ENCODE measurements at regions not wholly inside any gene's neighbourhood (a gene's known extent, or its start where the extent isn't known, plus 50 kb on each side); places are given as distances from the start of the nearest gene placed in this dataset.

DNA sequence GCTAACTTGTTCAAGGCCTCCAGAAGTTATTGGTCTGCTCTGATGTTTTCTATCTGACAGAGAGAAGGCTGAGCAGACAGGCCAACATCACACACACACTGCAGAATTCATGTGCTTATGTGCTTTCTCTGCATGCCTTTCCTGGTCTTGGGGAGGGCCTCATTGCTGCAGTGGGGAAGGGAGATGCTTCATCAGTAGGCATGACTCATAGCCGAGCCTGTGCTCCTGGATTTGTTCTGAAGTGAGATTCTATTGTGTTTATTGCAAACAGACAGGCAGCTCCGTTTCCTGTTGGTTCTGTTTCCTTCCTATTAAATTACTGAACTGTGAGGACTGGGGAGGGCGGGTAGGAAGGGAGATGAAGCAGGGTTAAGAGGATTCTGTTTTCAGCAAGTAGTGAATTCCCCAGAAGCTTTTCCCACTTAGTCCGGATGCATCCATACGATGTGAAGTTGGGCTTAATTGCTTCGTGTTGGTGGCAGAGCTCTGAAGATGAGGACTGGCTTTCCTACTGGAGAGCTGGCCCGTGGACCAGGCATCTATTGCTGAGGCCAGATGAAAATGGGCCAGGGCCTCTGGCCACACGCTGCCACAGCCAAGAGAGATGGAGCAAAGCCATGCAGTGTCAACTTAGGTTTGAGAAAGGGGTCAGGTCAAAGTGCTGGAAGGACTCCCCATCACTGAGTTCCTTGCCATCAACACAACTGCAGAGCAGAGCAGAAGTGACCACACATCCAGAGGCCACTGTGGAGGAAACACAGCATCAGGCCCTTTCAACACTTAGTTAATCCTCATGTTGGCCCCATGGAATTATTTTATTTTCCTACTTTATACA lies 179.3 kb downstream of the UTP18 start:
- no peak for TF ChIP-seq POLR2AphosphoS5 (IDR thresholded peaks at IDR 0.05; ENCODE audit: low read depth, low read length)
- TF ChIP-seq, protein P1, sequence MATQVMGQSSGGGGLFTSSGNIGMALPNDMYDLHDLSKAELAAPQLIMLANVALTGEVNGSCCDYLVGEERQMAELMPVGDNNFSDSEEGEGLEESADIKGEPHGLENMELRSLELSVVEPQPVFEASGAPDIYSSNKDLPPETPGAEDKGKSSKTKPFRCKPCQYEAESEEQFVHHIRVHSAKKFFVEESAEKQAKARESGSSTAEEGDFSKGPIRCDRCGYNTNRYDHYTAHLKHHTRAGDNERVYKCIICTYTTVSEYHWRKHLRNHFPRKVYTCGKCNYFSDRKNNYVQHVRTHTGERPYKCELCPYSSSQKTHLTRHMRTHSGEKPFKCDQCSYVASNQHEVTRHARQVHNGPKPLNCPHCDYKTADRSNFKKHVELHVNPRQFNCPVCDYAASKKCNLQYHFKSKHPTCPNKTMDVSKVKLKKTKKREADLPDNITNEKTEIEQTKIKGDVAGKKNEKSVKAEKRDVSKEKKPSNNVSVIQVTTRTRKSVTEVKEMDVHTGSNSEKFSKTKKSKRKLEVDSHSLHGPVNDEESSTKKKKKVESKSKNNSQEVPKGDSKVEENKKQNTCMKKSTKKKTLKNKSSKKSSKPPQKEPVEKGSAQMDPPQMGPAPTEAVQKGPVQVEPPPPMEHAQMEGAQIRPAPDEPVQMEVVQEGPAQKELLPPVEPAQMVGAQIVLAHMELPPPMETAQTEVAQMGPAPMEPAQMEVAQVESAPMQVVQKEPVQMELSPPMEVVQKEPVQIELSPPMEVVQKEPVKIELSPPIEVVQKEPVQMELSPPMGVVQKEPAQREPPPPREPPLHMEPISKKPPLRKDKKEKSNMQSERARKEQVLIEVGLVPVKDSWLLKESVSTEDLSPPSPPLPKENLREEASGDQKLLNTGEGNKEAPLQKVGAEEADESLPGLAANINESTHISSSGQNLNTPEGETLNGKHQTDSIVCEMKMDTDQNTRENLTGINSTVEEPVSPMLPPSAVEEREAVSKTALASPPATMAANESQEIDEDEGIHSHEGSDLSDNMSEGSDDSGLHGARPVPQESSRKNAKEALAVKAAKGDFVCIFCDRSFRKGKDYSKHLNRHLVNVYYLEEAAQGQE (IDR thresholded peaks at IDR 0.05; ENCODE audit: insufficient read depth in 1 of 2, low read depth in 2 of 2, low read length in 2 of 2) = no peak
- no peak for TF ChIP-seq SIN3A (IDR thresholded peaks at IDR 0.05; ENCODE audit: borderline replicate concordance, insufficient read depth, low read length)
- no peak for TF ChIP-seq TAF1 (IDR thresholded peaks at IDR 0.05; ENCODE audit: borderline replicate concordance, insufficient read depth, low read length)
- no peak for TF ChIP-seq FOXP2 (optimal IDR thresholded peaks at IDR 0.05; ENCODE audit: borderline replicate concordance, extremely low read depth, extremely low read length, insufficient read depth)
